ENCODE measurements at regions not wholly inside any gene's neighbourhood (a gene's known extent, or its start where the extent isn't known, plus 50 kb on each side); places are given as distances from the start of the nearest gene placed in this dataset.

GRCh38 chr10:90197766-90198165 is 496.4 kb downstream of the KIF20B start:
- no peak for TF ChIP-seq POLR2A (IDR thresholded peaks at IDR 0.05)
- TF ChIP-seq CTCF (IDR thresholded peaks at IDR 0.05), result no peak

Measured in vagina (tissue), 2 donors.